MM.1S (cell line): ENCODE measurements at regions not wholly inside any gene's neighbourhood (a gene's known extent, or its start where the extent isn't known, plus 50 kb on each side); places are given as distances from the start of the nearest gene placed in this dataset.

Source experiments
- DNase-seq: peaks from one replicate; pipeline ENCODE4 v3.0.0-alpha.2; 2015
- H2AFZ ChIP-seq: fragments of 300-600 bp; sonication (generic); 2 replicates; pipeline ENCODE4 v1.6.0; 2016; ENCODE audit warnings: antibody characterized with exemption, low read length
- H3F3A ChIP-seq: fragments of 300-600 bp; sonication (generic); 2 replicates; pipeline ENCODE4 v1.6.1; 2016; ENCODE audit warnings: mild to moderate bottlenecking, antibody characterized with exemption, low read length, moderate library complexity, mixed read lengths; ENCODE audit not compliant: insufficient read depth
- H3K27ac ChIP-seq: fragments of 300-600 bp; sonication (generic); 2 replicates; pipeline ENCODE4 v1.5.1; 2016; ENCODE audit warnings: mild to moderate bottlenecking, low read length
- H3K27me3 ChIP-seq: fragments of 300-600 bp; sonication (generic); replicated peaks from 2 replicates; pipeline ENCODE4 v1.6.0; 2016; ENCODE audit warnings: low read length; ENCODE audit not compliant: insufficient read depth
- H3K36me3 ChIP-seq: fragments of 300-600 bp; sonication (generic); replicated peaks from 2 replicates; pipeline ENCODE4 v1.6.1; 2016; ENCODE audit warnings: mild to moderate bottlenecking, low read length, mixed read lengths; ENCODE audit not compliant: insufficient read depth
- H3K4me1 ChIP-seq: fragments of 300-600 bp; sonication (generic); 2 replicates; pipeline ENCODE4 v1.6.1; 2016; ENCODE audit warnings: low read length, mixed read lengths
- H3K4me2 ChIP-seq: fragments of 300-600 bp; sonication (generic); 2 replicates; pipeline ENCODE4 v1.6.0; 2016; ENCODE audit warnings: low read depth, low read length
- H3K4me3 ChIP-seq: fragments of 300-600 bp; sonication (generic); 2 replicates; pipeline ENCODE4 v1.5.1; 2016; ENCODE audit warnings: low read length, mixed read lengths
- H3K79me2 ChIP-seq: fragments of 300-600 bp; sonication (generic); 2 replicates; pipeline ENCODE4 v1.6.1; 2016; ENCODE audit warnings: mixed run types, low read length, mixed read lengths
- H3K9ac ChIP-seq: fragments of 300-600 bp; sonication (generic); 2 replicates; pipeline ENCODE4 v1.6.1; 2016; ENCODE audit warnings: low read length, mixed read lengths
- H3K9me2 ChIP-seq: fragments of 300-600 bp; sonication (generic); replicated peaks from 2 replicates; pipeline ENCODE4 v1.6.1; 2016; ENCODE audit warnings: mild to moderate bottlenecking, low read length, mixed read lengths; ENCODE audit not compliant: insufficient read depth
- H3K9me3 ChIP-seq: fragments of 300-600 bp; sonication (generic); replicated peaks from 2 replicates; pipeline ENCODE4 v1.6.1; 2016; ENCODE audit warnings: mild to moderate bottlenecking, low read length, mixed read lengths; ENCODE audit not compliant: insufficient read depth
- H4K20me1 ChIP-seq: fragments of 300-600 bp; sonication (generic); 2 replicates; pipeline ENCODE4 v1.6.1; 2016; ENCODE audit warnings: mild to moderate bottlenecking, low read length, moderate library complexity, mixed read lengths; ENCODE audit not compliant: insufficient read depth
- EZH2 ChIP-seq: fragments of 300-600 bp; sonication (generic); optimal IDR thresholded peaks from 2 replicates; pipeline ENCODE3; 2017; ENCODE audit warnings: low read depth, mild to moderate bottlenecking, antibody characterized with exemption, low read length, mixed read lengths
- EZH2phosphoT487 ChIP-seq: fragments of 300-600 bp; sonication (generic); IDR thresholded peaks from 2 replicates; pipeline ENCODE4 v1.6.1; 2018; ENCODE audit warnings: antibody characterized with exemption, low read length
- TF ChIP-seq, protein P1 (sequence below): fragments of 300-600 bp; sonication (generic); IDR thresholded peaks from 2 replicates; pipeline ENCODE4 v1.5.1; 2016; ENCODE audit warnings: antibody characterized with exemption, low read length, mixed read lengths

DNA sequence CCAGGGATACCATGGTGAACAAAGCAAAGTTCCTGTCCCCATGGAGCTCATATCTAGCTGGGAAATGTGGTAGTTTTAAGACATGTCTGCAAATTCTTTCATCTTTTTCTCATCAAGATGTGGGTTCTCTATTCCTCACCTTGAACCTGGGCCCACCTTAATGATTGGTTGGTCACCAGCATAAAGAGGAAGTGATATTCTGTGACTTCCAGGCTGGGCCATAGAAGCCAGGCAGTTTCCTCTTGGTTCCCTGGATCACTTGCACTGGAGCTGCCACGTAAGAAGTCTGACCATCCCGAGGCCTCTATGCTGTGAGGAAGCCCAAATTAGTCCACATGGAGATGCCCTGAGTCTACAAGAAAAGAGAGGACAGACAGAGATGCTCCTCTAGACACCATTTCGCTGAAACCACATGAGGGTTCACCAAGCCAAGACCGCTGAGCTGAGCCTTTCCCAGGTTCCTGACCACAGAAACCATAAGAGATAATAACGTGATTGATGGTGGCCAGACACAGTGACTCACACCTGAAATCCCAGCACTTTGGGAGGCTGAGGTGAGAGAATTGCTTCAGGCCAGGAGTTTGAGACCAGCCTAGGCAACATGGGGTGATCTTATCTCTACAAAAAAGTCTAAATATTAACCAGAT is 119.5 kb upstream of the ISX start:
- no peaks in the 10 kb centered on the region for H3K79me2 ChIP-seq
- H3K27ac ChIP-seq, result no peak overlapping the region
- H3K4me3 ChIP-seq, result no peak overlapping the region
- TF ChIP-seq, protein P1, sequence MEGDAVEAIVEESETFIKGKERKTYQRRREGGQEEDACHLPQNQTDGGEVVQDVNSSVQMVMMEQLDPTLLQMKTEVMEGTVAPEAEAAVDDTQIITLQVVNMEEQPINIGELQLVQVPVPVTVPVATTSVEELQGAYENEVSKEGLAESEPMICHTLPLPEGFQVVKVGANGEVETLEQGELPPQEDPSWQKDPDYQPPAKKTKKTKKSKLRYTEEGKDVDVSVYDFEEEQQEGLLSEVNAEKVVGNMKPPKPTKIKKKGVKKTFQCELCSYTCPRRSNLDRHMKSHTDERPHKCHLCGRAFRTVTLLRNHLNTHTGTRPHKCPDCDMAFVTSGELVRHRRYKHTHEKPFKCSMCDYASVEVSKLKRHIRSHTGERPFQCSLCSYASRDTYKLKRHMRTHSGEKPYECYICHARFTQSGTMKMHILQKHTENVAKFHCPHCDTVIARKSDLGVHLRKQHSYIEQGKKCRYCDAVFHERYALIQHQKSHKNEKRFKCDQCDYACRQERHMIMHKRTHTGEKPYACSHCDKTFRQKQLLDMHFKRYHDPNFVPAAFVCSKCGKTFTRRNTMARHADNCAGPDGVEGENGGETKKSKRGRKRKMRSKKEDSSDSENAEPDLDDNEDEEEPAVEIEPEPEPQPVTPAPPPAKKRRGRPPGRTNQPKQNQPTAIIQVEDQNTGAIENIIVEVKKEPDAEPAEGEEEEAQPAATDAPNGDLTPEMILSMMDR, result no peak
- TF ChIP-seq EZH2phosphoT487 (no peak), EZH2 (no peak)
- no peak for DNase-seq
- H3K9ac ChIP-seq, result no peak overlapping the region
- H3K9me2 ChIP-seq, result no peaks in the 10 kb centered on the region
- no peaks in the 10 kb centered on the region for H3K36me3 ChIP-seq
- H2AFZ ChIP-seq, result no peak overlapping the region
- no peaks in the 10 kb centered on the region for H3K4me1 ChIP-seq
- no peaks in the 10 kb centered on the region for H3K9me3 ChIP-seq
- no peak overlapping the region for H3K4me2 ChIP-seq
- no peaks in the 10 kb centered on the region for H3F3A ChIP-seq
- no peaks in the 10 kb centered on the region for H4K20me1 ChIP-seq
- H3K27me3 ChIP-seq, result no peaks in the 10 kb centered on the region

DNA sequence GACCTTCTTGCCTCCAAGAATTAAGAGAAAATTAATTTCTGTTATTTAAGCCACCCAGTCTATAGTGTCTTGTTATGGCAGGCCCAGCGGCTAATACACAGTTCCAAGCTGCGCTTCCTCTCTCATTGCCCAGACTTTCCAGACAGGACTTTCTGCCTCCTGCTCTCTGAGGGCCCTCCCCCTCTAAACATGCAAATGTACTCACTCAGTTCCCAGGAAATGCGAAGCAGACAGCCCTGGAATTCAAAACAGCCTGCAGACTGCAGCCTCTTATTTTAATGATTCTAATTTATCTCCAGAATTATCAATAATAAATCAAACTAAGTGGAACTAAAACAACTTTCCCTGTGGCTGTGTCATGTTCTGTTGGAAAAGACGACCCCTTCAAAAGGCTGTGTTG is 115.5 kb upstream of the ISX start:
- DNase-seq, result no peak
- no peak overlapping the region for H3K4me3 ChIP-seq
- no peaks in the 10 kb centered on the region for H3K27me3 ChIP-seq
- H3K79me2 ChIP-seq, result no peaks in the 10 kb centered on the region
- no peaks in the 10 kb centered on the region for H4K20me1 ChIP-seq
- H3K27ac ChIP-seq, result no peak overlapping the region
- no peaks in the 10 kb centered on the region for H3K9me2 ChIP-seq
- no peaks in the 10 kb centered on the region for H3K9me3 ChIP-seq
- H3K4me2 ChIP-seq, result no peak overlapping the region
- TF ChIP-seq EZH2phosphoT487 (no peak), EZH2 (no peak)
- TF ChIP-seq, protein P1, result no peak
- H3K9ac ChIP-seq, result no peak overlapping the region
- H2AFZ ChIP-seq, result no peak overlapping the region
- no peaks in the 10 kb centered on the region for H3K4me1 ChIP-seq
- no peaks in the 10 kb centered on the region for H3F3A ChIP-seq
- H3K36me3 ChIP-seq, result no peaks in the 10 kb centered on the region

DNA sequence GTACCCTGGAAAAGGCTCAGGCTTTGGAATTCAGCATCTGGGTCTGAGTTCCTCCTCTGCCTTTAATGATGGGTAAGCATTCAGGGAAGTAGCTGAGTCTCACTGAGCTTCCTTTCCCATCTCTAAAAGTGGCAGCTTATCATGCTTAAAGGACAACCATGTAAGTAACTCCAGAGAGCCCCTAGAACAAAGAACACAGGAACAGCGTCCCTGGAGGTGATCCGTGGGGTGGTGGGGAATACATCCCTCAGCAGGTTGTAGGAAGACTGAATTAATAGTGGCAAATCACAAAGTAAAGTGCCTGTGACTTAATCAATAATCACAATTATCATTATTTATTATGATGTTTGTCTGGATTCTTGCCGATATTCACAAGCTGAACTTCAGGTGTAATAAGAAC is 114.7 kb upstream of the ISX start:
- Histone ChIP-seq H3K4me3 (no peak overlapping the region), H3K4me2 (no peak overlapping the region), H3K27me3 (no peaks in the 10 kb centered on the region), H3K9me2 (no peaks in the 10 kb centered on the region), H3K79me2 (no peaks in the 10 kb centered on the region), H3K4me1 (no peaks in the 10 kb centered on the region), H4K20me1 (no peaks in the 10 kb centered on the region), H3K9me3 (no peaks in the 10 kb centered on the region), H3K9ac (no peak overlapping the region), H3K36me3 (no peaks in the 10 kb centered on the region), H3K27ac (no peak overlapping the region), H2AFZ (no peak overlapping the region), H3F3A (no peaks in the 10 kb centered on the region)
- TF ChIP-seq, protein P1, result no peak
- TF ChIP-seq EZH2 (no peak), EZH2phosphoT487 (no peak)
- DNase-seq, result no peak
